ENCODE measurements at regions not wholly inside any gene's neighbourhood (a gene's known extent, or its start where the extent isn't known, plus 50 kb on each side); places are given as distances from the start of the nearest gene placed in this dataset.
A peak's percentile ranks its signal among the peaks of the same experiment; 100 is the strongest.

- DNase-seq, result peak; percentile 13
These were observed 130.7 kb downstream of the DLL1 start for GRCh38 chr6:170160031-170160627.

GRCh38 chr6:170159022-170159965 lies 131.6 kb downstream of the DLL1 start:
- DNase-seq, result peak; percentile 12

GRCh38 chr6:170158296-170159021 lies 132.4 kb downstream of the DLL1 start:
- peak; percentile 17 for DNase-seq

- peak; percentile 3 for DNase-seq
These were observed 133.2 kb downstream of the DLL1 start for GRCh38 chr6:170157567-170158218.

GRCh38 chr6:170156448-170157375 lies 134.2 kb downstream of the DLL1 start:
- peak; percentile 17 for DNase-seq

- DNase-seq, result peak; percentile 28
These were observed 135.2 kb downstream of the DLL1 start for GRCh38 chr6:170155464-170156196.

GRCh38 chr6:170153436-170154319 lies 137.2 kb downstream of the DLL1 start:
- peak; percentile 20 for DNase-seq

GRCh38 chr6:170152989-170153388 lies 137.9 kb downstream of the DLL1 start:
- DNase-seq, result peak; percentile 42

GRCh38 chr6:170152124-170152926 lies 138.6 kb downstream of the DLL1 start:
- peak; percentile 66 for DNase-seq

GRCh38 chr6:170151804-170152123 lies 139.1 kb downstream of the DLL1 start:
- DNase-seq, result no peak

GRCh38 chr6:170151321-170151771 lies 139.5 kb downstream of the DLL1 start:
- peak; percentile 31 for DNase-seq

- DNase-seq, result peak; percentile 19
These were observed 140.3 kb downstream of the DLL1 start for GRCh38 chr6:170150590-170150945.

- peak; percentile 20 for DNase-seq
These were observed 140.9 kb downstream of the DLL1 start for GRCh38 chr6:170149681-170150589.

GRCh38 chr6:170148709-170149470 lies 142.0 kb downstream of the DLL1 start:
- peak; percentile 19 for DNase-seq

- peak; percentile 43 for DNase-seq
These were observed 142.8 kb downstream of the DLL1 start for GRCh38 chr6:170147832-170148708.

Measured in left hindlimb (tissue), 1 donor.